Cardiac fibroblast (primary cell): ENCODE measurements at regions not wholly inside any gene's neighbourhood (a gene's known extent, or its start where the extent isn't known, plus 50 kb on each side); places are given as distances from the start of the nearest gene placed in this dataset.
"Not testable (repeated sequence)": the region's sequence is repeated elsewhere in the genome, so short reads cannot be mapped to it uniquely, and the experiment has no call there.

Experiments used
- DNase-seq, 2 donors: peaks; one replicate each; pipeline versions ENCODE4 v3.0.0 to v3.0.0-alpha.2; 2010; ENCODE audit warnings: low read depth in 2 of 2
- H3K4me3 ChIP-seq, 2 donors: replicated peaks in 1 of 2; 1 replicate in 1 of 2; 2 replicates in 1 of 2; pipeline ENCODE4 v1.5.1; 2011; ENCODE audit warnings: low read depth in 2 of 2, low read length in 2 of 2, mild to moderate bottlenecking in 2 of 2, moderate library complexity in 1 of 2
- TF ChIP-seq, protein P1 (sequence below): IDR thresholded peaks from one replicate; pipeline ENCODE4 v1.5.1; 2011; ENCODE audit warnings: low read depth, mild to moderate bottlenecking, low read length, inconsistent platforms

DNA sequence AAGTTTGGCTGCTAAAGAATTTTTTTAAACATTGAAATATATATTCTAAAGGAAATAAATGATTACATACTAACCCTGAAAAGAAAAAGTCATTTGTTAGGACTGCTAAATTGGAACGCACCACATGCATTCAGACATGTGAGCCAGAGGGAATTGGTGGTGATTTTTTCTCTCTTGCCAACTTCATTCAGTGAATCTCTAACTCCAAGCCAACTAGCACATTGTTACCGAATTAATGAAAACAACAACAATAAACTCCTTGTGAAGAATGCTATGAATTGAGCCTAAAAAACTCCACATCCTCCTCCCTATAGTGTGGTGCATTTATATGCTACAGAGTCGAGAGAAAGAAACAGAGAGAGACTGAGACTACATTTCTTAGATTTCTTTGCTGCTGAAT, 135.5 kb upstream of the CACNA2D1 start:
- H3K4me3 ChIP-seq = no peak overlapping the region
- TF ChIP-seq, protein P1, sequence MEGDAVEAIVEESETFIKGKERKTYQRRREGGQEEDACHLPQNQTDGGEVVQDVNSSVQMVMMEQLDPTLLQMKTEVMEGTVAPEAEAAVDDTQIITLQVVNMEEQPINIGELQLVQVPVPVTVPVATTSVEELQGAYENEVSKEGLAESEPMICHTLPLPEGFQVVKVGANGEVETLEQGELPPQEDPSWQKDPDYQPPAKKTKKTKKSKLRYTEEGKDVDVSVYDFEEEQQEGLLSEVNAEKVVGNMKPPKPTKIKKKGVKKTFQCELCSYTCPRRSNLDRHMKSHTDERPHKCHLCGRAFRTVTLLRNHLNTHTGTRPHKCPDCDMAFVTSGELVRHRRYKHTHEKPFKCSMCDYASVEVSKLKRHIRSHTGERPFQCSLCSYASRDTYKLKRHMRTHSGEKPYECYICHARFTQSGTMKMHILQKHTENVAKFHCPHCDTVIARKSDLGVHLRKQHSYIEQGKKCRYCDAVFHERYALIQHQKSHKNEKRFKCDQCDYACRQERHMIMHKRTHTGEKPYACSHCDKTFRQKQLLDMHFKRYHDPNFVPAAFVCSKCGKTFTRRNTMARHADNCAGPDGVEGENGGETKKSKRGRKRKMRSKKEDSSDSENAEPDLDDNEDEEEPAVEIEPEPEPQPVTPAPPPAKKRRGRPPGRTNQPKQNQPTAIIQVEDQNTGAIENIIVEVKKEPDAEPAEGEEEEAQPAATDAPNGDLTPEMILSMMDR = no peak
- DNase-seq = no peak

DNA sequence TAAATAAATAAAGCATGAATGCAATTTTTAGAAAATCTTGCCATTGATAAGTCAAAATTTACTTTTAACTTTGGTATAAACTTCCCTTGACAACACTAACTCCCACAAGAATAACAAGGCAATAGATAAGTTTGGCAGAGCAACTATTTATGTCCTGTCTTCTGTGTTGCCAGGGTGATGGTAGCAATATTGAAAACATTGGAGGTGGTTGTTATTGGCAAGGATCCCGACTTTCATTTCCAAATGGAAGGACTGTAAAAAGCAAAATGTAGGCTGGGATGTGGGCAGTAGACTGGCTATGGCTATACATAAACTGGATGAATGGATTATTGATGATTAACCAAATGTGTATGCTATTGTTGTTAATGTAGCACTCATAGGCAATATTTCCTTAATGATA, 134.9 kb upstream of the CACNA2D1 start:
- TF ChIP-seq, protein P1 = no peak
- DNase-seq = peak; percentile 62 to 77
- no peak overlapping the region for H3K4me3 ChIP-seq

DNA sequence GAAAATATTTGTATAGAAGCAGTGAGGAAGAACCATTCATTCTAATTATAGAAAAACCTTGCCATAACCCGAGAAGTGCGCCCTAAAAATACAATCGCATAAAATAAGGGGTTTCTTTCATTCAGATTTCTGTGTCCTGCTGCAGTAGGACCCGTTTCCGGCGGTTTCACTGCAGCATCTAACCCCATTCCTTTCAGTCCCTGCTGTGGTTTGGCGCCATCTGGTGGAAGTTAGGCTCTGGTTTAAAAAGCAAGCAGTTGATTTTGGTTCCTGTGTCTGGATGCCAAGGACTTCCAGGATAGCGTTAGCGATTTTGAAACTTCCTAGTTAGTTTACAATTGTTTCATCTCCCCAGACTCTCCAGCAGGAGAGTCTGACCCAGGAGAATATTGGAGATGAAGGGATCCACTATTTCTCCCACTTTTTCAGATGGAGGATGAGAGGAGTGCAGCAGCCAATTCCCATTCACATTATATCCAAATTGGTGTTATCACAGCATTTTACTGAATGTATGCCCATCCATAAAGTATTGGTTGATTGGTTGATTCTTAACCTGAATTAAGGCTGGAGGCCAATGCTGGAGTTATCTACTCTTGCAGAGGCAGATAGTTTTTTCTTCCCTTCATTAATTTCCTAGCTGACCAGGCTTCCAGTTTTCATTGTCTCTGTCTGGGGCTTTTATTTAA, 128.8 kb upstream of the CACNA2D1 start:
- TF ChIP-seq, protein P1 = peak; percentile 91
- H3K4me3 ChIP-seq = no peak overlapping the region
- DNase-seq = peak; percentile 90 to 93

DNA sequence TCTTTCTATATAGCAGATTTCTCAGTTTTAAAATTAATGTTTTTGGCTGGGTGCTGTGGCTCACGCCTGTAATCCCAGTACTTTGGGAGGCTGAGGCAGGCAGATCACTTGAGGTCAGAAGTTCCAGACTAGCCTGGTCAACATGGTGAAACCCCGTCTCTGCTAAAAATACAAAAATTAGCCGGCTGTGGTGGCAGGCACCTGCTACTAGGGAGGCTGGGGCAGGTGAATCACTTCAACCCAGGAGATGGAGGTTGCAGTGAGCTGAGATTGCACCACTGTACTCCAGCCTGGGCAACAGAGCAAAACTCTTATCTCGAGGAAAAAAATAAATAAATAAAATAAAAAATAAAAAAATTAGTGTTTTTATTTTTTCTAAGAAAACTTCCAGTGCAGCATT, 127.5 kb upstream of the CACNA2D1 start:
- H3K4me3 ChIP-seq, DNase-seq: not testable (repeated sequence)

DNA sequence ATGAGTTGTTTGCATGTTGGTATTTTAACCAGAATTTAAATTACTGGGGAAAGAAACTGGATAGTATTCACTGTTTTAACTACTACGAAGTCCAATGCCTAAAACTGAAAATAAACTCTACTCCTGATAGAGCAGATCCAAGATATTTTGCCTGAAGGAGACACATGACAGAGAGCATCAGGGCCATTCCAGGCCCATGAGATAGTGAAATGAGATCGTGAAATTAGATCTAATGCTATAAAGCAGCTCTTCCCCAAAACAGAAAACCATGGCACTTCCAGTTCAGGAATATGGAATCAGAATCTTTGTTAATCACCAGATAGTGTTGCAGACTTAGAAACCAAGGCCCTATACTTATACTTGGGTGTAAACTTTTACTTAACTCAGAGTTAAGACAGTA, 124.3 kb upstream of the CACNA2D1 start:
- no peak for DNase-seq
- TF ChIP-seq, protein P1 = no peak
- H3K4me3 ChIP-seq = no peak overlapping the region

DNA sequence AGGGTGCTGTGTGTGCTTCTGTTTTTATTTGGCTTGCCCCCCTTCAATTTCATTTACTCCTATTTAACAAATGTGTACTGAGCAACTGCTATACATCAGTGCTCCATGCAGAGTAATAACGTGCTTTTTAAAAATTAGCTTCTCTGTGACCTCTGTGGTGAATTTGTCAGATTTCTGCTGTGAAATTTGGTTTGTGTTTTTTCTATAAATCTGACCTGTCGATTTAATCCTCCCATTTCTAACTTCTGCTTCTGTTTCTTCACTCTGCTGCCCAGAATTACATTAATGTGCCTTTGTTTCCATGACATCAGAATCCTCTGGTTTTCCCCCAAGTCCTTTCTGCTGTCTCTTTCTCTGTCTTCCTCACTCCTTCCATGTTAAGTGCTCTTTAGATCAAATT, 123.8 kb upstream of the CACNA2D1 start:
- no peak overlapping the region for H3K4me3 ChIP-seq
- TF ChIP-seq, protein P1 = no peak
- no peak for DNase-seq

DNA sequence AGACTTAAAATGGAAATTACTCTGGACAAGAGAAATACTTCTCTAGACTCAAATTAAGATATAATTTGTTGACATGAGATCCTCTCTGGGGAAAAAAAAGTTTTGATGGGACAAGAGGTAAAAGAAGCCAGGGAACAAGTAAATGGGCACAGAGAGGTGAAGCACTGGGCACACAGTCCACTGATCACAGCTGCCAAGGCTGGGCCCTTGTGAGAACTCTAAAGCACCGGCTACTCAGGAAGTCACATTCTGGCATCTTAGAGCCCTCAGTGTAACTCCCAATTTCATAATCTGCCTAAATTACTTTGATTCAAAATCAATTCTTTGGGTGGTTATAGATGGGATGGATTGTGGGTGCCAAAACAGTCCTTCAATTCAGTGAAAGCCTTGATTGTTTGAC, 123.2 kb upstream of the CACNA2D1 start:
- no peak for DNase-seq
- TF ChIP-seq, protein P1 = no peak
- no peak overlapping the region for H3K4me3 ChIP-seq
